ENCODE measurements at regions not wholly inside any gene's neighbourhood (a gene's known extent, or its start where the extent isn't known, plus 50 kb on each side); places are given as distances from the start of the nearest gene placed in this dataset.

GRCh38 chr5:33241802-33242201 lies 199.0 kb upstream of the TARS1 start:
- POLR2A ChIA-PET: no interaction called here
- peaks cover 0 to 4% (median 0%) of the 10 kb centered on the region in 5 donors for H3K9me3 Mint-ChIP-seq

GRCh38 chr5:33242277-33242676 lies 198.5 kb upstream of the TARS1 start:
- CTCF ChIA-PET: no interaction called here
- Mint-ChIP-seq H3K27ac (peak overlapping the region in 2 of 8 donors; percentile 38 to 64), H3K4me3 (peak overlapping the region in 2 of 7 donors; percentile 33 to 49), H3K27me3 (no peaks in the 10 kb centered on the region), H3K4me1 (peaks cover 0 to 14% (median 7%) of the 10 kb centered on the region in 3 donors), H3K9me3 (peaks cover 0 to 4% (median 0%) of the 10 kb centered on the region in 5 donors), H3K36me3 (no peaks in the 10 kb centered on the region)
- Histone ChIP-seq H3K4me1 (ENCODE audit: insufficient read depth, low read length) (no peaks in the 10 kb centered on the region), H3K36me3 (ENCODE audit: insufficient read depth, low read length) (no peaks in the 10 kb centered on the region), H3K9me3 (ENCODE audit: low read length) (no peaks in the 10 kb centered on the region), H3K4me3 (ENCODE audit: low read length) (no peak overlapping the region), H3K27ac (ENCODE audit: low read depth, low read length) (no peak overlapping the region), H3K27me3 (ENCODE audit: insufficient read depth, low read length, poor library complexity, severe bottlenecking) (no peaks in the 10 kb centered on the region)
- DNase-seq: no peak
- POLR2A ChIA-PET: no interaction called here

More at GRCh38 chr5:33241802-33242201, 199.0 kb upstream of the TARS1 start:
- Histone ChIP-seq H3K9me3 (ENCODE audit: low read length) (no peaks in the 10 kb centered on the region), H3K27ac (ENCODE audit: low read depth, low read length) (no peak overlapping the region), H3K4me1 (ENCODE audit: insufficient read depth, low read length) (no peaks in the 10 kb centered on the region), H3K4me3 (ENCODE audit: low read length) (no peak overlapping the region), H3K36me3 (ENCODE audit: insufficient read depth, low read length) (no peaks in the 10 kb centered on the region), H3K27me3 (ENCODE audit: insufficient read depth, low read length, poor library complexity, severe bottlenecking) (no peaks in the 10 kb centered on the region)
- H3K27me3 Mint-ChIP-seq: peaks cover 0 to 2% of the 10 kb centered on the region in 2 donors
- no peak for DNase-seq
- peak overlapping the region in 3 of 7 donors; percentile 12 to 49 (median 33) for H3K4me3 Mint-ChIP-seq
- peak overlapping the region in 2 of 8 donors; percentile 44 to 64 for H3K27ac Mint-ChIP-seq
- no peaks in the 10 kb centered on the region for H3K36me3 Mint-ChIP-seq
- peaks cover 0 to 14% (median 7%) of the 10 kb centered on the region in 3 donors for H3K4me1 Mint-ChIP-seq
- CTCF ChIA-PET: no interaction called here

GRCh38 chr5:33244441-33245150 lies 196.2 kb upstream of the TARS1 start:
- Mint-ChIP-seq H3K27me3 (no peaks in the 10 kb centered on the region), H3K4me3 (no peak overlapping the region), H3K4me1 (peaks cover 0 to 14% (median 7%) of the 10 kb centered on the region in 3 donors), H3K36me3 (no peaks in the 10 kb centered on the region), H3K27ac (no peak overlapping the region), H3K9me3 (peaks cover 0 to 4% (median 0%) of the 10 kb centered on the region in 5 donors)
- no peaks in the 10 kb centered on the region for H3K36me3 ChIP-seq (ENCODE audit: insufficient read depth, low read length)
- no peak for DNase-seq
- H3K27ac ChIP-seq (ENCODE audit: low read depth, low read length): no peak overlapping the region
- no peak overlapping the region for H3K4me3 ChIP-seq (ENCODE audit: low read length)
- H3K9me3 ChIP-seq (ENCODE audit: low read length): no peaks in the 10 kb centered on the region
- CTCF ChIA-PET: no interaction called here
- POLR2A ChIA-PET: no interaction called here
- H3K27me3 ChIP-seq (ENCODE audit: insufficient read depth, low read length, poor library complexity, severe bottlenecking): no peaks in the 10 kb centered on the region
- no peaks in the 10 kb centered on the region for H3K4me1 ChIP-seq (ENCODE audit: insufficient read depth, low read length)

DNA sequence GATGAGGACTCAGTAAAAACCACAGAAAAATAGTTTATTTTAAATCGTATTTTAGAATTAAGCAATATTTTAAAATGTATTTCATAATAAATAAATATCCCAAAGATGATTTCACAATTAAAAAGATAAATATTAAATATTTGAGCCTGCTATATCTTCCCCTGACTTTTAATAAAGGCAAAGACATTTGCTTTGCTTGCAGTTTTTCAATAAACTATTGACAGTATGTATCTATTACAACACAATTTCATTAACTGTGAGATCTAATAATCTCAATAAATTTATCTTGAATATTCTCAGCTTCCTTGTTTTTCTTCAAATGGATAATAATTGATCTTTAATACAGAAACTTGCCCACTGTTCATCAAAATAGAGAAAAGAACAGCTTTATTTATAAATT lies 186.2 kb upstream of the TARS1 start:
- ChIA-PET CTCF (no interaction called here), POLR2A (no interaction called here)
- Mint-ChIP-seq H3K9me3 (peaks cover 0 to 4% (median 0%) of the 10 kb centered on the region in 5 donors), H3K4me3 (no peak overlapping the region), H3K27me3 (no peaks in the 10 kb centered on the region), H3K36me3 (no peaks in the 10 kb centered on the region), H3K27ac (no peak overlapping the region), H3K4me1 (no peaks in the 10 kb centered on the region)
- Histone ChIP-seq H3K36me3 (ENCODE audit: insufficient read depth, low read length) (no peaks in the 10 kb centered on the region), H3K27me3 (ENCODE audit: insufficient read depth, low read length, poor library complexity, severe bottlenecking) (no peaks in the 10 kb centered on the region), H3K27ac (ENCODE audit: low read depth, low read length) (no peak overlapping the region), H3K4me3 (ENCODE audit: low read length) (no peak overlapping the region), H3K4me1 (ENCODE audit: insufficient read depth, low read length) (no peaks in the 10 kb centered on the region), H3K9me3 (ENCODE audit: low read length) (no peaks in the 10 kb centered on the region)
- no peak for DNase-seq

- Mint-ChIP-seq H3K9me3 (peaks cover 0 to 9% (median 2%) of the 10 kb centered on the region in 5 donors), H3K4me1 (no peaks in the 10 kb centered on the region), H3K4me3 (no peak overlapping the region), H3K27ac (no peak overlapping the region), H3K36me3 (no peaks in the 10 kb centered on the region), H3K27me3 (no peaks in the 10 kb centered on the region)
- no peaks in the 10 kb centered on the region for H3K9me3 ChIP-seq (ENCODE audit: low read length)
- ChIA-PET CTCF (no interaction called here), POLR2A (no interaction called here)
- no peaks in the 10 kb centered on the region for H3K4me1 ChIP-seq (ENCODE audit: insufficient read depth, low read length)
- H3K27ac ChIP-seq (ENCODE audit: low read depth, low read length): no peak overlapping the region
- no peak overlapping the region for H3K4me3 ChIP-seq (ENCODE audit: low read length)
- DNase-seq: no peak
- no peaks in the 10 kb centered on the region for H3K27me3 ChIP-seq (ENCODE audit: insufficient read depth, low read length, poor library complexity, severe bottlenecking)
- no peaks in the 10 kb centered on the region for H3K36me3 ChIP-seq (ENCODE audit: insufficient read depth, low read length)
These were observed 182.8 kb upstream of the TARS1 start for GRCh38 chr5:33257807-33258429.

DNA sequence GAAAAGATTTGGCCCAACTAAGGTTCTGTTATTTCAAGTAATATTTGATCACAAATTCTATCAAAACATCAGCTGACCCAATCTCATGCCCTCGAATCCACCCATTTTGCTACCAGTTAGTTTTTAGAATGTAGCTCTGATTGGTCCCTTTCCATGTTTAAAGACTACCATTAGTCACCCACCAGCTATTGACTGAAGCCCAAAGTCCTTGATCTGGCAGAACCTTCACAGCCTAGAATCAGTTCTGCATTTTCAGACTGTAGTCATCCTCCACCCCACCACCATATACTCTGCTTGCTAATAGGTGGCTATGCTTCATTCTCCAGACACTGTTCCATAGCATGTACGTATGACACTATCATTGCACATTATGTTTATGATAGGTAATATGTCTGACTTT lies 182.2 kb upstream of the TARS1 start:
- H3K27me3 ChIP-seq (ENCODE audit: insufficient read depth, low read length, poor library complexity, severe bottlenecking): no peaks in the 10 kb centered on the region
- POLR2A ChIA-PET: no interaction called here

DNA sequence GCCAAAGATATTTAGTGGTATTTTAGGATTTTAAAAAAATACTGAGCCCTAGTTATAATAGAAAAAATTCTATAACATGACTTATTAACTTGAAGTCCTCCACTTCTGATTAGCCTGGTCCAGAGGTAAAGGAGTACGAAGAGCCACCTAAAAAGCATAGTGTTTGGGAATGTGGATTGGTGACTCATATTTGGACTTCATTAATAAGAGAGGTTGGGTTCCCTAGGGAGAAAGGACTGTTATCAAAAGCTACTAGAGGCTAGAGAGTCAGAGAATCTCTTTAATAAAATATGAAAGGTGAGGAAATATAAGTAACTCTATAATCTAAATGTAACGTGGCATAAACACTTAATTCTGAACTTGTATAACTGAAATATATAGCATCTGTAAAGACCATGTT lies 180.7 kb upstream of the TARS1 start:
- DNase-seq: no peak
- no peak overlapping the region for H3K4me3 ChIP-seq (ENCODE audit: low read length)
- Mint-ChIP-seq H3K4me3 (no peak overlapping the region), H3K27me3 (peaks cover 0 to 3% of the 10 kb centered on the region in 2 donors), H3K27ac (no peak overlapping the region), H3K9me3 (peaks cover 3 to 27% (median 12%) of the 10 kb centered on the region in 5 donors), H3K36me3 (peaks cover 0 to 4% (median 0%) of the 10 kb centered on the region in 3 donors), H3K4me1 (no peaks in the 10 kb centered on the region)
- no peaks in the 10 kb centered on the region for H3K27me3 ChIP-seq (ENCODE audit: insufficient read depth, low read length, poor library complexity, severe bottlenecking)
- no peaks in the 10 kb centered on the region for H3K9me3 ChIP-seq (ENCODE audit: low read length)
- ChIA-PET POLR2A (no interaction called here), CTCF (no interaction called here)
- H3K27ac ChIP-seq (ENCODE audit: low read depth, low read length): no peak overlapping the region
- no peaks in the 10 kb centered on the region for H3K36me3 ChIP-seq (ENCODE audit: insufficient read depth, low read length)
- no peaks in the 10 kb centered on the region for H3K4me1 ChIP-seq (ENCODE audit: insufficient read depth, low read length)

More for the DNA sequence above, 182.2 kb upstream of the TARS1 start:
- H3K4me3 Mint-ChIP-seq: no peak overlapping the region
- H3K27ac Mint-ChIP-seq: no peak overlapping the region
- no peak overlapping the region for H3K27ac ChIP-seq (ENCODE audit: low read depth, low read length)
- peaks cover 0 to 12% (median 4%) of the 10 kb centered on the region in 5 donors for H3K9me3 Mint-ChIP-seq
- H3K4me1 ChIP-seq (ENCODE audit: insufficient read depth, low read length): no peaks in the 10 kb centered on the region
- no peak overlapping the region for H3K4me3 ChIP-seq (ENCODE audit: low read length)
- H3K27me3 Mint-ChIP-seq: no peaks in the 10 kb centered on the region
- no peaks in the 10 kb centered on the region for H3K9me3 ChIP-seq (ENCODE audit: low read length)
- H3K4me1 Mint-ChIP-seq: no peaks in the 10 kb centered on the region
- H3K36me3 ChIP-seq (ENCODE audit: insufficient read depth, low read length): no peaks in the 10 kb centered on the region
- CTCF ChIA-PET: no interaction called here
- DNase-seq: no peak
- H3K36me3 Mint-ChIP-seq: no peaks in the 10 kb centered on the region

DNA sequence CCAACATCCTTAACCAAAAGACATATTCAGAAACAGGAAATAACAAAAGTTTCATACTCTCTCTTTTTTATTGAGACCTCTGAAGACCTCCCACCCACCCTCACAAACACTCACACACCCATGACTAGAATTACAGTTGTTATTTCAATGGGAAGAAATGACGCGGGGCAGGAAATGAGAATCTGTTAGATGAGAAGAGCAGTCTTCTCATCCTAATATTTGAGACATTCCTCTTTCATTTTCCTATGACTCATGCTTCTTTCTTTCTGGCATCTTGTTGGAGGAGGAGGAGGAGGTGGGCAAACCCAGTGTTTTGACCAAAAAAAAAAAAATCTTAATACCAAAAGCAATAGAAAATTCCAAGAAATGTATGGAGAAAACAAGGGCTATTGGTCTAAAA lies 179.5 kb upstream of the TARS1 start:
- Mint-ChIP-seq H3K9me3 (peaks cover 3 to 26% (median 12%) of the 10 kb centered on the region in 5 donors), H3K27ac (no peak overlapping the region), H3K27me3 (peaks cover 0 to 3% of the 10 kb centered on the region in 2 donors), H3K4me3 (no peak overlapping the region), H3K4me1 (no peaks in the 10 kb centered on the region), H3K36me3 (peaks cover 0 to 4% (median 0%) of the 10 kb centered on the region in 3 donors)
- Histone ChIP-seq H3K4me3 (ENCODE audit: low read length) (no peak overlapping the region), H3K27me3 (ENCODE audit: insufficient read depth, low read length, poor library complexity, severe bottlenecking) (no peaks in the 10 kb centered on the region), H3K4me1 (ENCODE audit: insufficient read depth, low read length) (no peaks in the 10 kb centered on the region), H3K9me3 (ENCODE audit: low read length) (no peaks in the 10 kb centered on the region), H3K36me3 (ENCODE audit: insufficient read depth, low read length) (no peaks in the 10 kb centered on the region), H3K27ac (ENCODE audit: low read depth, low read length) (no peak overlapping the region)
- CTCF ChIA-PET: no interaction called here
- no peak for DNase-seq
- POLR2A ChIA-PET: no interaction called here
